Liver (tissue), 8 donors: ENCODE measurements at regions not wholly inside any gene's neighbourhood (a gene's known extent, or its start where the extent isn't known, plus 50 kb on each side); places are given as distances from the start of the nearest gene placed in this dataset.

Source experiments
- DNase-seq: peaks from one replicate; pipeline ENCODE4 v3.0.0-alpha.2; 2017; ENCODE audit warnings: low spot score
- H3K27ac ChIP-seq, 2 donors: one replicate each; pipeline ENCODE4 v1.7.0; 2013; ENCODE audit warnings: inconsistent platforms in 2 of 2, low read length in 2 of 2, control low read depth in 1 of 2, low read depth in 1 of 2, mild to moderate bottlenecking in 1 of 2
- H3K27me3 ChIP-seq, 4 donors: one replicate each; pipeline versions ENCODE4 v1.6.1 to v1.7.0; 2013; ENCODE audit warnings: low read length in 3 of 4, inconsistent platforms in 1 of 4, mild to moderate bottlenecking in 1 of 4, moderate library complexity in 1 of 4; ENCODE audit not compliant: control insufficient read depth in 4 of 4, insufficient read depth in 4 of 4
- H3K36me3 ChIP-seq, 4 donors: one replicate each; pipeline versions ENCODE4 v1.6.1 to v1.7.0; 2013; ENCODE audit warnings: low read length in 3 of 4, mild to moderate bottlenecking in 3 of 4, low read depth in 1 of 4, moderate library complexity in 1 of 4; ENCODE audit not compliant: control insufficient read depth in 4 of 4, insufficient read depth in 3 of 4
- H3K4me1 ChIP-seq, 4 donors: one replicate each; pipeline versions ENCODE4 v1.6.1 to v1.7.0; 2013; ENCODE audit warnings: low read length in 3 of 4, mild to moderate bottlenecking in 3 of 4, moderate library complexity in 1 of 4; ENCODE audit not compliant: control insufficient read depth in 4 of 4, insufficient read depth in 4 of 4
- H3K4me3 ChIP-seq, 3 donors: one replicate each; pipeline versions ENCODE4 v1.6.1 to v1.7.0; 2013; ENCODE audit warnings: low read length in 3 of 3, control low read depth in 1 of 3, low read depth in 1 of 3, mild to moderate bottlenecking in 1 of 3
- H3K9ac ChIP-seq, 2 donors: one replicate each; pipeline ENCODE4 v1.7.0; 2013; ENCODE audit warnings: low read length in 2 of 2, mild to moderate bottlenecking in 2 of 2, moderate library complexity in 2 of 2, control low read depth in 1 of 2, low read depth in 1 of 2
- H3K9me3 ChIP-seq, 4 donors: one replicate each; pipeline versions ENCODE4 v1.6.1 to v1.7.0; 2013; ENCODE audit warnings: low read length in 3 of 4; ENCODE audit not compliant: control insufficient read depth in 4 of 4
- EGR1 ChIP-seq, 2 donors: IDR thresholded peaks; 2 replicates each; pipeline ENCODE4 v1.6.1; 2016 to 2018; ENCODE audit warnings: antibody characterized with exemption in 2 of 2, low read depth in 2 of 2
- FOXA1 ChIP-seq: IDR thresholded peaks from 2 replicates; pipeline ENCODE4 v1.6.1; 2016; ENCODE audit warnings: antibody characterized with exemption
- FOXA2 ChIP-seq: IDR thresholded peaks from 2 replicates; pipeline ENCODE4 v1.6.1; 2016; ENCODE audit warnings: antibody characterized with exemption
- GABPA ChIP-seq, 2 donors: IDR thresholded peaks in 1 of 2; conservative IDR thresholded peaks in 1 of 2; 2 replicates each; pipeline ENCODE4 v1.6.1; 2016; ENCODE audit warnings: antibody characterized with exemption in 2 of 2, mild to moderate bottlenecking in 1 of 2, moderate library complexity in 1 of 2
- HNF4A ChIP-seq, 2 donors: conservative IDR thresholded peaks; 2 replicates each; pipeline ENCODE4 v1.6.1; 2016; ENCODE audit warnings: antibody characterized with exemption in 2 of 2, mild to moderate bottlenecking in 2 of 2
- HNF4G ChIP-seq: IDR thresholded peaks from 2 replicates; pipeline ENCODE4 v1.6.1; 2016; ENCODE audit warnings: antibody characterized with exemption
- JUND ChIP-seq, 2 donors: IDR thresholded peaks; 2 replicates each; pipeline ENCODE4 v1.6.1; 2016; ENCODE audit warnings: antibody characterized with exemption in 2 of 2
- NR2F2 ChIP-seq: IDR thresholded peaks from 2 replicates; pipeline ENCODE4 v1.6.1; 2016; ENCODE audit warnings: antibody characterized with exemption
- RAD21 ChIP-seq, 2 donors: IDR thresholded peaks; 2 replicates each; pipeline ENCODE4 v1.6.1; 2016; ENCODE audit warnings: antibody characterized with exemption in 2 of 2, mild to moderate bottlenecking in 2 of 2
- RXRA ChIP-seq, 2 donors: IDR thresholded peaks; 2 replicates each; pipeline ENCODE4 v1.6.1; 2017 to 2018; ENCODE audit warnings: antibody characterized with exemption in 2 of 2, mild to moderate bottlenecking in 1 of 2
- SP1 ChIP-seq: IDR thresholded peaks from 2 replicates; pipeline ENCODE4 v1.6.1; 2018; ENCODE audit warnings: antibody characterized with exemption, mild to moderate bottlenecking
- TAF1 ChIP-seq: conservative IDR thresholded peaks from 2 replicates; pipeline ENCODE4 v1.6.1; 2016; ENCODE audit warnings: antibody characterized with exemption, mild to moderate bottlenecking
- YY1 ChIP-seq: IDR thresholded peaks from 2 replicates; pipeline ENCODE4 v1.6.1; 2016; ENCODE audit warnings: antibody characterized with exemption, mild to moderate bottlenecking
- WGBS: extraction: QIAGEN DNeasy Blood & Tissue Kit; methylation state at CpG from one replicate; pipeline ENCODE4 v1.1.7; 2013; 5-methylcytosine and 5-hydroxymethylcytosine counted together
- TF ChIP-seq, protein P1 (sequence below): IDR thresholded peaks from 2 replicates; pipeline ENCODE4 v1.6.1; 2016; ENCODE audit warnings: antibody characterized with exemption, mild to moderate bottlenecking
- TF ChIP-seq, protein P2 (sequence below): IDR thresholded peaks from 2 replicates; pipeline ENCODE4 v1.6.1; 2016; ENCODE audit warnings: antibody characterized with exemption
- TF ChIP-seq, protein P3 (sequence below): fragments of 150-350 bp; IDR thresholded peaks from 2 replicates; pipeline ENCODE4 v1.5.1; 2017; ENCODE audit warnings: improper control_type of control experiment, low read depth, low read length; ENCODE audit not compliant: missing input control
- TF ChIP-seq, protein P4 (sequence below): IDR thresholded peaks from 2 replicates; pipeline ENCODE4 v1.6.1; 2016; ENCODE audit warnings: antibody characterized with exemption
- TF ChIP-seq, protein P5 (sequence below): IDR thresholded peaks from 2 replicates; pipeline ENCODE4 v1.6.1; 2016; ENCODE audit warnings: antibody characterized with exemption
- donor health status: healthy.
- donor health status: healthy.
- donor health status: healthy.
- donor health status: healthy.
- donor health status: healthy.

DNA sequence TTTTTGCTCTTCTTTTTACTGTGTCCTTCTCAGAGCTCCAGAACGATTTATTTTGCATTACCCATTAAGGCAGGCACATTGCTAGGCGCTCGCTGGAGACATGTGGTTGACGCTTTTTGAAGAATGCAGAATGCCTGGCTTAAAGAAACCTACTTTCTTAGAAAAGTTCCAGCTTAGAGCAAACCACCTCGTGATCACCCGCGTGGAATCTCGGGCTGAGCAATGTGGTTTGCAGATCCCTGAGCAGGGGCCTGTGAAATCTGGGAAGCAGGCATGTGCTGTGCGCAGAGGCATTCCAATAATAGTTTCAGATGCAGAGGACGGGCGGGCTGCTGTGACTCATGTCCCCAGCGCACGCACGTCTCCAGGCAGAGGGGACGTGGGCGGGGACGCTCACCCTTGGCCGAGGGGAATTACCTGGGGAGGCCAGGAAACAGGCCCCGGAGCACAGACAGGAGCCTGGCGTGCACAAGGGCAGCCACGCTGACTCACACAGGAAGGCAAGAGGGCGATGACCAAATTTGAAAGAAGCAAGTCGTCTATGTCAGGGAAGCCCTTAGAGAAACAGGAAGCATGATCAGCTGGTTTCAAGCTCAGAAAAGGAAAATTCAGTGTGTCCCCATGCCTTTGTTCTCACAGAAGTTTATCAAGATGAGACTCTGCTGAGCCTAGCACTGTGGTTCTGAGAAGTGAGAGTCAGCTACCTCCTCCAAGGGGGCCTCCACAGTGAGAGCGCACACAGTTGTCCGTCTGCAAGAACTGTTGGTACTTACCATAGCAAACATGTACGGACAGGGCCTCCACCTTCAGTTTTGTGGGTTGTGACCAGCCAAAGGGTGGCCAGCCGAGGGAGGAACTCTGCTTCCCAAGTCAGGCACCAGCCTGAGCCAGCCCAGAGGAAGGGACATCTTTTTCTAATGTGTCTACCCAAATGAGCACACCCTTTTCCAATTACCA lies 218.6 kb downstream of the PIK3R1 start:
- H3K27ac ChIP-seq: peak overlapping the region; percentile 60 to 62
- 67% methylated on average over 27 of the region's 27 CpGs for WGBS
- TF ChIP-seq, protein P1, sequence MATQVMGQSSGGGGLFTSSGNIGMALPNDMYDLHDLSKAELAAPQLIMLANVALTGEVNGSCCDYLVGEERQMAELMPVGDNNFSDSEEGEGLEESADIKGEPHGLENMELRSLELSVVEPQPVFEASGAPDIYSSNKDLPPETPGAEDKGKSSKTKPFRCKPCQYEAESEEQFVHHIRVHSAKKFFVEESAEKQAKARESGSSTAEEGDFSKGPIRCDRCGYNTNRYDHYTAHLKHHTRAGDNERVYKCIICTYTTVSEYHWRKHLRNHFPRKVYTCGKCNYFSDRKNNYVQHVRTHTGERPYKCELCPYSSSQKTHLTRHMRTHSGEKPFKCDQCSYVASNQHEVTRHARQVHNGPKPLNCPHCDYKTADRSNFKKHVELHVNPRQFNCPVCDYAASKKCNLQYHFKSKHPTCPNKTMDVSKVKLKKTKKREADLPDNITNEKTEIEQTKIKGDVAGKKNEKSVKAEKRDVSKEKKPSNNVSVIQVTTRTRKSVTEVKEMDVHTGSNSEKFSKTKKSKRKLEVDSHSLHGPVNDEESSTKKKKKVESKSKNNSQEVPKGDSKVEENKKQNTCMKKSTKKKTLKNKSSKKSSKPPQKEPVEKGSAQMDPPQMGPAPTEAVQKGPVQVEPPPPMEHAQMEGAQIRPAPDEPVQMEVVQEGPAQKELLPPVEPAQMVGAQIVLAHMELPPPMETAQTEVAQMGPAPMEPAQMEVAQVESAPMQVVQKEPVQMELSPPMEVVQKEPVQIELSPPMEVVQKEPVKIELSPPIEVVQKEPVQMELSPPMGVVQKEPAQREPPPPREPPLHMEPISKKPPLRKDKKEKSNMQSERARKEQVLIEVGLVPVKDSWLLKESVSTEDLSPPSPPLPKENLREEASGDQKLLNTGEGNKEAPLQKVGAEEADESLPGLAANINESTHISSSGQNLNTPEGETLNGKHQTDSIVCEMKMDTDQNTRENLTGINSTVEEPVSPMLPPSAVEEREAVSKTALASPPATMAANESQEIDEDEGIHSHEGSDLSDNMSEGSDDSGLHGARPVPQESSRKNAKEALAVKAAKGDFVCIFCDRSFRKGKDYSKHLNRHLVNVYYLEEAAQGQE: peak; percentile 17
- TF ChIP-seq, protein P2, sequence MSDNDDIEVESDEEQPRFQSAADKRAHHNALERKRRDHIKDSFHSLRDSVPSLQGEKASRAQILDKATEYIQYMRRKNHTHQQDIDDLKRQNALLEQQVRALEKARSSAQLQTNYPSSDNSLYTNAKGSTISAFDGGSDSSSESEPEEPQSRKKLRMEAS: peak; percentile 76
- TF ChIP-seq SP1 (peak; percentile 28), FOXA1 (no peak), RXRA (IDR thresholded peaks at IDR 0.05) (peak in 1 of 2 donors; percentile 17), HNF4G (no peak), GABPA (IDR thresholded peaks at IDR 0.05 in 1 of 2, conservative IDR thresholded peaks at IDR 0.05 in 1 of 2) (no peak), JUND (IDR thresholded peaks at IDR 0.05) (peak; percentile 82 to 90)

DNA sequence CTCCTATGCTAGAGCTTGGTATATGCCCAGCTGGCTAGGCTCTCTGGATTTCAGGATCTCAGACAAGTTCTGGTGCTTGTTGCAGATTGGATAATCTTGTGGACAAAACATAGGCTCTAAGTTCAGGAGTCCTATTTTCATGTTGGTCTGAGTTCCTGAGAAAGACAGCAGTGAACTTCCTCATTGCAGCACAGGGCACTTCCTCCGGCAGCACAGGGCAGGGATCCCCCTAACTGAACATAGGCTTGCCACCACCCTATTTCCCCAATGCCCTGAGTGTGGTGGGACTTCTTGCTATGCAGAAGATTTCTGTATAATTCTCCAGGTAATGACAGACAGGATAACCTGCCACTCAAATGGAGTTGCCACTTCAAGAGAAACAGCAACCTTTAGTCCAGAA lies 220.1 kb downstream of the PIK3R1 start:
- no peak for DNase-seq
- Histone ChIP-seq H3K9ac (no peak overlapping the region), H3K27ac (peak overlapping the region in 1 of 2 donors; percentile 33), H3K27me3 (no peaks in the 10 kb centered on the region), H3K9me3 (no peaks in the 10 kb centered on the region), H3K36me3 (no peaks in the 10 kb centered on the region), H3K4me3 (no peak overlapping the region), H3K4me1 (no peaks in the 10 kb centered on the region)
- TF ChIP-seq, protein P1: no peak
- TF ChIP-seq EGR1 (IDR thresholded peaks at IDR 0.05; ENCODE audit: low read depth in 2 of 2) (no peak), GABPA (IDR thresholded peaks at IDR 0.05 in 1 of 2, conservative IDR thresholded peaks at IDR 0.05 in 1 of 2) (no peak), YY1 (no peak), HNF4A (conservative IDR thresholded peaks at IDR 0.05) (no peak), FOXA1 (no peak), RXRA (IDR thresholded peaks at IDR 0.05) (no peak), HNF4G (no peak), SP1 (no peak), RAD21 (IDR thresholded peaks at IDR 0.05) (no peak), JUND (IDR thresholded peaks at IDR 0.05) (no peak), TAF1 (no peak), NR2F2 (no peak), FOXA2 (no peak)
- TF ChIP-seq, protein P3, sequence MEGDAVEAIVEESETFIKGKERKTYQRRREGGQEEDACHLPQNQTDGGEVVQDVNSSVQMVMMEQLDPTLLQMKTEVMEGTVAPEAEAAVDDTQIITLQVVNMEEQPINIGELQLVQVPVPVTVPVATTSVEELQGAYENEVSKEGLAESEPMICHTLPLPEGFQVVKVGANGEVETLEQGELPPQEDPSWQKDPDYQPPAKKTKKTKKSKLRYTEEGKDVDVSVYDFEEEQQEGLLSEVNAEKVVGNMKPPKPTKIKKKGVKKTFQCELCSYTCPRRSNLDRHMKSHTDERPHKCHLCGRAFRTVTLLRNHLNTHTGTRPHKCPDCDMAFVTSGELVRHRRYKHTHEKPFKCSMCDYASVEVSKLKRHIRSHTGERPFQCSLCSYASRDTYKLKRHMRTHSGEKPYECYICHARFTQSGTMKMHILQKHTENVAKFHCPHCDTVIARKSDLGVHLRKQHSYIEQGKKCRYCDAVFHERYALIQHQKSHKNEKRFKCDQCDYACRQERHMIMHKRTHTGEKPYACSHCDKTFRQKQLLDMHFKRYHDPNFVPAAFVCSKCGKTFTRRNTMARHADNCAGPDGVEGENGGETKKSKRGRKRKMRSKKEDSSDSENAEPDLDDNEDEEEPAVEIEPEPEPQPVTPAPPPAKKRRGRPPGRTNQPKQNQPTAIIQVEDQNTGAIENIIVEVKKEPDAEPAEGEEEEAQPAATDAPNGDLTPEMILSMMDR: no peak
- TF ChIP-seq, protein P4, sequence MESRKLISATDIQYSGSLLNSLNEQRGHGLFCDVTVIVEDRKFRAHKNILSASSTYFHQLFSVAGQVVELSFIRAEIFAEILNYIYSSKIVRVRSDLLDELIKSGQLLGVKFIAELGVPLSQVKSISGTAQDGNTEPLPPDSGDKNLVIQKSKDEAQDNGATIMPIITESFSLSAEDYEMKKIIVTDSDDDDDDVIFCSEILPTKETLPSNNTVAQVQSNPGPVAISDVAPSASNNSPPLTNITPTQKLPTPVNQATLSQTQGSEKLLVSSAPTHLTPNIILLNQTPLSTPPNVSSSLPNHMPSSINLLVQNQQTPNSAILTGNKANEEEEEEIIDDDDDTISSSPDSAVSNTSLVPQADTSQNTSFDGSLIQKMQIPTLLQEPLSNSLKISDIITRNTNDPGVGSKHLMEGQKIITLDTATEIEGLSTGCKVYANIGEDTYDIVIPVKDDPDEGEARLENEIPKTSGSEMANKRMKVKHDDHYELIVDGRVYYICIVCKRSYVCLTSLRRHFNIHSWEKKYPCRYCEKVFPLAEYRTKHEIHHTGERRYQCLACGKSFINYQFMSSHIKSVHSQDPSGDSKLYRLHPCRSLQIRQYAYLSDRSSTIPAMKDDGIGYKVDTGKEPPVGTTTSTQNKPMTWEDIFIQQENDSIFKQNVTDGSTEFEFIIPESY: no peak
- TF ChIP-seq, protein P5, sequence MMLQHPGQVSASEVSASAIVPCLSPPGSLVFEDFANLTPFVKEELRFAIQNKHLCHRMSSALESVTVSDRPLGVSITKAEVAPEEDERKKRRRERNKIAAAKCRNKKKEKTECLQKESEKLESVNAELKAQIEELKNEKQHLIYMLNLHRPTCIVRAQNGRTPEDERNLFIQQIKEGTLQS: no peak
- TF ChIP-seq, protein P2: no peak
- 72% methylated on average over 1 of the region's 1 CpG for WGBS

More for the DNA sequence above, 218.6 kb downstream of the PIK3R1 start:
- H3K4me1 ChIP-seq: no peaks in the 10 kb centered on the region
- no peaks in the 10 kb centered on the region for H3K36me3 ChIP-seq
- H3K4me3 ChIP-seq: no peak overlapping the region
- no peak for DNase-seq
- no peaks in the 10 kb centered on the region for H3K9me3 ChIP-seq
- no peaks in the 10 kb centered on the region for H3K27me3 ChIP-seq
- H3K9ac ChIP-seq: no peak overlapping the region
